H1 (cell line): ENCODE measurements at regions not wholly inside any gene's neighbourhood (a gene's known extent, or its start where the extent isn't known, plus 50 kb on each side); places are given as distances from the start of the nearest gene placed in this dataset.

Experiments used
- CTCF ChIA-PET: fragments of 300-600 bp; sonication (Branson Sonifier 250); formaldehyde crosslinking; loops from one replicate; lab custom pipeline; 2021; ENCODE audit not compliant: partially characterized antibody; lab: Charles Lee
- POLR2A ChIA-PET: fragments of 300-600 bp; sonication (Branson Sonifier 250); formaldehyde crosslinking; loops from one replicate; lab custom pipeline; 2021; ENCODE audit warnings: inconsistent platforms; ENCODE audit not compliant: partially characterized antibody; lab: Charles Lee
- DNase-seq, 2 experiments: peaks; one replicate each; pipeline versions ENCODE4 v3.0.0 to v3.0.0-alpha.2; 2010 to 2022; ENCODE audit warnings: low spot score in 2 of 2, low read depth in 1 of 2, mixed read lengths in 1 of 2
- FAIRE-seq: peaks from 2 replicates; lab custom pipeline; 2011; peaks lifted over from hg19 to GRCh38; lab: Jason Lieb, UNC
- H2AFZ ChIP-seq: 2 replicates; pipeline ENCODE4 v1.8.1; 2012; ENCODE audit warnings: low read length, inconsistent platforms
- H2AK5ac ChIP-seq: 2 replicates; pipeline ENCODE4 v1.6.1; 2013; ENCODE audit warnings: low read depth, low read length
- H2BK120ac ChIP-seq: replicated peaks from 2 replicates; pipeline ENCODE3; 2013; ENCODE audit warnings: low read depth, low read length, inconsistent platforms
- H2BK12ac ChIP-seq: 2 replicates; pipeline ENCODE4 v1.6.1; 2013; ENCODE audit warnings: low read depth, low read length
- H2BK15ac ChIP-seq: 2 replicates; pipeline ENCODE4 v1.6.1; 2013; ENCODE audit warnings: low read length
- H2BK20ac ChIP-seq: 2 replicates; pipeline ENCODE4 v1.6.1; 2013; ENCODE audit warnings: low read length
- H2BK5ac ChIP-seq: 2 replicates; pipeline ENCODE4 v1.6.1; 2013; ENCODE audit warnings: low read depth, low read length
- H3K14ac ChIP-seq: 2 replicates; pipeline ENCODE4 v1.6.1; 2013; ENCODE audit warnings: inconsistent platforms; ENCODE audit not compliant: insufficient read length
- H3K18ac ChIP-seq: 2 replicates; pipeline ENCODE4 v1.6.1; 2013; ENCODE audit warnings: low read length; ENCODE audit errors: extremely low read depth
- H3K23ac ChIP-seq: 2 replicates; pipeline ENCODE4 v1.6.1; 2013; ENCODE audit warnings: inconsistent platforms; ENCODE audit not compliant: insufficient read length
- H3K23me2 ChIP-seq: 2 replicates; pipeline ENCODE4 v1.6.1; 2013; ENCODE audit warnings: low read depth, low read length
- H3K27ac ChIP-seq: 2 replicates; pipeline ENCODE4 v1.6.1; 2011; ENCODE audit warnings: low read depth, low read length, inconsistent platforms
- H3K27me3 ChIP-seq, 4 experiments: replicated peaks in 1 of 4; 1 replicate in 1 of 4; 2 replicates in 3 of 4; pipeline versions ENCODE4 v1.6.1 to v1.8.1; 2011 to 2013; ENCODE audit warnings: low read length in 3 of 4, mild to moderate bottlenecking in 3 of 4, inconsistent platforms in 2 of 4, mixed read lengths in 2 of 4, moderate library complexity in 1 of 4; ENCODE audit not compliant: control insufficient read depth in 3 of 4, insufficient read depth in 3 of 4; ENCODE audit errors: extremely low read depth in 1 of 4
- H3K36me3 ChIP-seq, 4 experiments: 2 replicates each; pipeline versions ENCODE4 v1.6.1 to v1.8.1; 2011 to 2013; ENCODE audit warnings: mild to moderate bottlenecking in 4 of 4, low read length in 3 of 4, moderate library complexity in 2 of 4, control low read depth in 1 of 4, inconsistent platforms in 1 of 4; ENCODE audit not compliant: insufficient read depth in 4 of 4, control insufficient read depth in 2 of 4
- H3K4ac ChIP-seq: replicated peaks from 2 replicates; pipeline ENCODE3; 2013; ENCODE audit warnings: low read length, low read depth, mixed read lengths, inconsistent platforms; ENCODE audit not compliant: insufficient read length
- H3K4me1 ChIP-seq, 4 experiments: replicated peaks in 1 of 4; 1 replicate in 1 of 4; 2 replicates in 3 of 4; pipeline versions ENCODE4 v1.6.1 to v1.8.1; 2011 to 2013; ENCODE audit warnings: low read length in 3 of 4, inconsistent platforms in 2 of 4, mixed read lengths in 1 of 4; ENCODE audit not compliant: insufficient read depth in 4 of 4, control insufficient read depth in 3 of 4
- H3K4me2 ChIP-seq, 2 experiments: 2 replicates each; pipeline versions ENCODE4 v1.6.1 to v1.8.1; 2011 to 2013; ENCODE audit warnings: low read depth in 2 of 2, low read length in 2 of 2, control low read depth in 1 of 2, inconsistent platforms in 1 of 2, mild to moderate bottlenecking in 1 of 2; ENCODE audit not compliant: insufficient read depth in 1 of 2
- H3K4me3 ChIP-seq, 4 experiments: fragments of 200-600, 300-600 bp in 1 of 4; sonication (generic), shearing (Covaris generic), sonication (Bioruptor Twin) in 1 of 4; 2 replicates each; pipeline versions ENCODE4 v1.5.1 to v1.8.1; 2011 to 2016; ENCODE audit warnings: low read length in 4 of 4, low read depth in 3 of 4, control low read depth in 2 of 4, inconsistent platforms in 2 of 4, mild to moderate bottlenecking in 2 of 4, mixed read lengths in 1 of 4, moderate library complexity in 1 of 4; ENCODE audit not compliant: insufficient read depth in 2 of 4; ENCODE audit errors: extremely low read depth in 1 of 4
- H3K56ac ChIP-seq: replicated peaks from 2 replicates; pipeline ENCODE3; 2013; ENCODE audit warnings: low read depth, mild to moderate bottlenecking, mixed read lengths, low read length, inconsistent platforms; ENCODE audit not compliant: insufficient read length
- H3K79me1 ChIP-seq: 2 replicates; pipeline ENCODE4 v1.6.1; 2013; ENCODE audit warnings: low read depth, low read length, control low read depth
- H3K79me2 ChIP-seq, 2 experiments: 2 replicates each; pipeline versions ENCODE4 v1.6.1 to v1.8.1; 2012 to 2013; ENCODE audit warnings: low read length in 2 of 2, mild to moderate bottlenecking in 2 of 2, inconsistent platforms in 1 of 2; ENCODE audit not compliant: insufficient read depth in 2 of 2, control insufficient read depth in 1 of 2
- H3K9ac ChIP-seq, 4 experiments: replicated peaks in 1 of 4; 1 replicate in 1 of 4; 2 replicates in 3 of 4; pipeline versions ENCODE4 v1.6.1 to v1.8.1; 2011 to 2013; ENCODE audit warnings: low read depth in 3 of 4, low read length in 3 of 4, control low read depth in 2 of 4, mild to moderate bottlenecking in 2 of 4, moderate library complexity in 2 of 4, inconsistent platforms in 1 of 4; ENCODE audit errors: extremely low read depth in 1 of 4
- H3K9me3 ChIP-seq, 2 experiments: 2 replicates each; pipeline versions ENCODE4 v1.6.1 to v1.8.1; 2012 to 2013; ENCODE audit warnings: mild to moderate bottlenecking in 2 of 2, moderate library complexity in 2 of 2, control low read depth in 1 of 2, inconsistent platforms in 1 of 2, low read depth in 1 of 2, low read length in 1 of 2, mixed read lengths in 1 of 2; ENCODE audit not compliant: insufficient read depth in 2 of 2
- H4K20me1 ChIP-seq, 2 experiments: replicated peaks in 1 of 2; 2 replicates each; pipeline versions ENCODE3 to v1.8.1; 2011 to 2013; ENCODE audit warnings: inconsistent platforms in 2 of 2, low read length in 2 of 2, mild to moderate bottlenecking in 1 of 2; ENCODE audit not compliant: insufficient read depth in 2 of 2, control insufficient read depth in 1 of 2
- H4K5ac ChIP-seq: 2 replicates; pipeline ENCODE4 v1.6.1; 2013; ENCODE audit warnings: low read length, low read depth, mixed read lengths, inconsistent platforms; ENCODE audit not compliant: insufficient read length
- H4K8ac ChIP-seq: 2 replicates; pipeline ENCODE4 v1.8.0; 2013; ENCODE audit warnings: mild to moderate bottlenecking, moderate library complexity, low read length, inconsistent platforms; ENCODE audit not compliant: insufficient read depth; ENCODE audit errors: extremely low read depth
- H4K91ac ChIP-seq: replicated peaks from 2 replicates; pipeline ENCODE3; 2013; ENCODE audit warnings: low read length, mixed read lengths, inconsistent platforms; ENCODE audit not compliant: insufficient read length
- GABPA ChIP-seq: IDR thresholded peaks from 2 replicates; pipeline ENCODE4 v1.6.1; 2011; ENCODE audit warnings: mild to moderate bottlenecking, low read length, moderate library complexity, borderline replicate concordance; ENCODE audit not compliant: insufficient read depth
- HDAC2 ChIP-seq, 2 experiments: fragments of 300-600 bp in 1 of 2; sonication (generic) in 1 of 2; IDR thresholded peaks; 2 replicates each; pipeline ENCODE4 v1.6.1; 2011 to 2012; ENCODE audit warnings: low read depth in 2 of 2, low read length in 2 of 2, mild to moderate bottlenecking in 2 of 2, moderate library complexity in 2 of 2, borderline replicate concordance in 1 of 2, inconsistent platforms in 1 of 2
- JUND ChIP-seq: IDR thresholded peaks from 2 replicates; pipeline ENCODE4 v1.6.1; 2011; ENCODE audit warnings: mild to moderate bottlenecking, improper control_type of control experiment, low read length
- KDM1A ChIP-seq: fragments of 200-600, 300-600 bp; sonication (generic); IDR thresholded peaks from 2 replicates; pipeline ENCODE4 v1.7.1; 2016; ENCODE audit warnings: mild to moderate bottlenecking, low read length, borderline replicate concordance
- PHF8 ChIP-seq: fragments of 200-600 bp; sonication (generic); conservative IDR thresholded peaks from 2 replicates; pipeline ENCODE4 v1.7.1; 2012; ENCODE audit warnings: low read depth, mild to moderate bottlenecking, inconsistent platforms, low read length, moderate library complexity
- RBBP5 ChIP-seq: IDR thresholded peaks from 2 replicates; pipeline ENCODE4 v1.7.1; 2012; ENCODE audit warnings: low read depth, mild to moderate bottlenecking, inconsistent platforms, low read length, moderate library complexity, borderline replicate concordance
- RNF2 ChIP-seq: fragments of 200-900, 300-1000 bp; sonication (generic); IDR thresholded peaks from 2 replicates; pipeline ENCODE4 v1.7.1; 2016; ENCODE audit warnings: borderline replicate concordance, low read depth, mild to moderate bottlenecking, antibody characterized with exemption, low read length; ENCODE audit not compliant: poor library complexity, severe bottlenecking; ENCODE audit errors: missing control alignments
- SIN3A ChIP-seq, 2 experiments: IDR thresholded peaks in 1 of 2; conservative IDR thresholded peaks in 1 of 2; 2 replicates each; pipeline ENCODE4 v1.6.1; 2011 to 2012; ENCODE audit warnings: low read length in 2 of 2, improper control_type of control experiment in 1 of 2, low read depth in 1 of 2, mild to moderate bottlenecking in 1 of 2
- SIX5 ChIP-seq: IDR thresholded peaks from 2 replicates; pipeline ENCODE4 v1.6.1; 2011; ENCODE audit warnings: mild to moderate bottlenecking, low read depth, low read length
- SP1 ChIP-seq: IDR thresholded peaks from 2 replicates; pipeline ENCODE4 v1.6.1; 2011; ENCODE audit warnings: low read depth, low read length
- TAF7 ChIP-seq: optimal IDR thresholded peaks from 2 replicates; pipeline ENCODE3; 2011; ENCODE audit warnings: low read depth, mild to moderate bottlenecking, inconsistent platforms, low read length, moderate library complexity, borderline replicate concordance
- WGBS, 2 experiments: shearing (Covaris generic) in 1 of 2; methylation state at CpG; one replicate each; pipeline versions ENCODE4 v1.1.6 to v1.1.7; 2013 to 2015; ENCODE audit warnings: low lambda C conversion rate in 2 of 2, mixed read lengths in 2 of 2, inconsistent platforms in 1 of 2, low coverage in 1 of 2, missing lambda C conversion rate in 1 of 2; ENCODE audit not compliant: insufficient replicate concordance in 2 of 2, insufficient coverage in 1 of 2, insufficient read length in 1 of 2; ENCODE audit errors: extremely low coverage in 1 of 2, missing lambda C conversion rate in 1 of 2; 5-methylcytosine and 5-hydroxymethylcytosine counted together
- TF ChIP-seq, protein P1 (sequence below): IDR thresholded peaks from 2 replicates; pipeline ENCODE4 v1.6.1; 2012; ENCODE audit warnings: inconsistent platforms
- TF ChIP-seq, protein P2 (sequence below): IDR thresholded peaks from 2 replicates; pipeline ENCODE4 v1.6.1; 2011; ENCODE audit warnings: low read depth, mild to moderate bottlenecking, low read length; ENCODE audit not compliant: insufficient read depth

DNA sequence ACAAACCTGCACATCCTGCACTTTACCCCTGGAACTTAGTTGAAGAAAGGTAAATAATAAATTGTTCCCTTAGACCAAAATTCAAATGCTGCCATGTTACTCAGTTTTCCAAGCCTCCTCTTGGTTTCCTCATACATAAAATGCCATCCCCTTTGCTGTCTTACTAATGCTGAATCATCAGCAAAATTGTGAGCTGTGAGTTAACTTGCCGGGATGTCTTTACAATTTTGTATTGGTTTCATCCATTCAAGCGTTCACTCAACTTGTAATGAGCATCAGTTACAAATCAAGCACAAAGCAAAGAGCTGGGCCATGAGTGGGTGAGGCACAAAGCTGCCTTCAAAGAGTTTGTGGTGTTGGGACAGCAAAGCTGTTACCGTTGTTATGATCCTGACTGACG lies 395.8 kb upstream of the ZMIZ1 start:
- Histone ChIP-seq H3K36me3 (no peaks in the 10 kb centered on the region), H3K4ac (no peak overlapping the region), H2BK12ac (no peak overlapping the region)
- TF ChIP-seq JUND (no peak), HDAC2 (IDR thresholded peaks at IDR 0.05; ENCODE audit: borderline replicate concordance in 1 of 2, low read depth in 2 of 2, low read length in 2 of 2) (no peak), SP1 (no peak), SIN3A (conservative IDR thresholded peaks at IDR 0.05 in 1 of 2, IDR thresholded peaks at IDR 0.05 in 1 of 2; ENCODE audit: low read depth in 1 of 2, low read length in 2 of 2) (no peak), SIX5 (no peak), KDM1A (no peak), PHF8 (no peak), RNF2 (no peak), GABPA (no peak), RBBP5 (no peak), TAF7 (no peak)
- TF ChIP-seq, protein P1, sequence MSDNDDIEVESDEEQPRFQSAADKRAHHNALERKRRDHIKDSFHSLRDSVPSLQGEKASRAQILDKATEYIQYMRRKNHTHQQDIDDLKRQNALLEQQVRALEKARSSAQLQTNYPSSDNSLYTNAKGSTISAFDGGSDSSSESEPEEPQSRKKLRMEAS = no peak
- TF ChIP-seq, protein P2, sequence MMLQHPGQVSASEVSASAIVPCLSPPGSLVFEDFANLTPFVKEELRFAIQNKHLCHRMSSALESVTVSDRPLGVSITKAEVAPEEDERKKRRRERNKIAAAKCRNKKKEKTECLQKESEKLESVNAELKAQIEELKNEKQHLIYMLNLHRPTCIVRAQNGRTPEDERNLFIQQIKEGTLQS = no peak
- TF ChIP-seq, all 59 proteins: peak for 0
- Histone ChIP-seq H2AK5ac (no peak overlapping the region), H4K5ac (no peak overlapping the region), H3K4me3 (no peak overlapping the region), H2AFZ (no peak overlapping the region), H3K9me3 (no peaks in the 10 kb centered on the region), H3K27ac (no peak overlapping the region), H3K4me1 (no peaks in the 10 kb centered on the region), H3K23ac (no peak overlapping the region), H3K56ac (no peak overlapping the region), H3K14ac (no peak overlapping the region), H3K79me2 (no peaks in the 10 kb centered on the region), H3K27me3 (no peaks in the 10 kb centered on the region), H3K4me2 (no peak overlapping the region), H3K23me2 (no peaks in the 10 kb centered on the region), H4K91ac (no peak overlapping the region), H3K9ac (no peak overlapping the region), H2BK5ac (no peak overlapping the region), H3K18ac (no peak overlapping the region), H4K8ac (no peak overlapping the region), H2BK15ac (no peak overlapping the region), H2BK120ac (no peak overlapping the region), H2BK20ac (no peak overlapping the region), H4K20me1 (no peaks in the 10 kb centered on the region), H3K79me1 (no peaks in the 10 kb centered on the region)
- POLR2A ChIA-PET = no interaction called here
- 97% methylated on average over 4 of the region's 4 CpGs; no CpG with 5 or more reads in 1 of the 2 experiments for WGBS, 2 experiments
- DNase-seq (no peak), FAIRE-seq (no peak)
- CTCF ChIA-PET = interaction anchor here (0.6 to 4.3 kb wide), 5 partner anchors 8 to 144 kb away, joined by 3 to 23 read pairs (median 3); no protein-coding TSS in a partner anchor
